ENCODE measurements at regions not wholly inside any gene's neighbourhood (a gene's known extent, or its start where the extent isn't known, plus 50 kb on each side); places are given as distances from the start of the nearest gene placed in this dataset.

DNA sequence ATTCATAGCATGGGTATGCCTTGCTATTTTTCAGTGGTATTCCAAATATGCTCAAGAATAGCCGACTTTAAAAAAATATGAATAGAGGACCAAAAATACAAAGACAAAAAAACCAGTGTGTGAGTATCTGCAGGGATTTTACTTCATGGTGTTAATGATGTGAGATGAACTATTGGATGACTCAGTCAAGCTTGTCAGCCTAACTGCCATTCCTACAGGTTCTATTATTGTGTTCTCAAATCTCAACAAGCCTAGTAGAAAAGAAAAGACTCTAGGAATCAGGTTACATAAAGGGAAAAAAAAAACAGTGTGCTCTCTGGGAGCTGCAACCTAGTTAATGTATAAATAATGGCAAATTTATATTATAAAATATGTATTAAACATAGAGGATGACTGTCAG, 588.4 kb upstream of the BTBD3 start:
- peaks cover 19% of the 10 kb centered on the region for H3K9me3 Mint-ChIP-seq
- TF ChIP-seq, protein P1, sequence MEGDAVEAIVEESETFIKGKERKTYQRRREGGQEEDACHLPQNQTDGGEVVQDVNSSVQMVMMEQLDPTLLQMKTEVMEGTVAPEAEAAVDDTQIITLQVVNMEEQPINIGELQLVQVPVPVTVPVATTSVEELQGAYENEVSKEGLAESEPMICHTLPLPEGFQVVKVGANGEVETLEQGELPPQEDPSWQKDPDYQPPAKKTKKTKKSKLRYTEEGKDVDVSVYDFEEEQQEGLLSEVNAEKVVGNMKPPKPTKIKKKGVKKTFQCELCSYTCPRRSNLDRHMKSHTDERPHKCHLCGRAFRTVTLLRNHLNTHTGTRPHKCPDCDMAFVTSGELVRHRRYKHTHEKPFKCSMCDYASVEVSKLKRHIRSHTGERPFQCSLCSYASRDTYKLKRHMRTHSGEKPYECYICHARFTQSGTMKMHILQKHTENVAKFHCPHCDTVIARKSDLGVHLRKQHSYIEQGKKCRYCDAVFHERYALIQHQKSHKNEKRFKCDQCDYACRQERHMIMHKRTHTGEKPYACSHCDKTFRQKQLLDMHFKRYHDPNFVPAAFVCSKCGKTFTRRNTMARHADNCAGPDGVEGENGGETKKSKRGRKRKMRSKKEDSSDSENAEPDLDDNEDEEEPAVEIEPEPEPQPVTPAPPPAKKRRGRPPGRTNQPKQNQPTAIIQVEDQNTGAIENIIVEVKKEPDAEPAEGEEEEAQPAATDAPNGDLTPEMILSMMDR (IDR thresholded peaks at IDR 0.05), result no peak
- no peaks in the 10 kb centered on the region for H3K27me3 Mint-ChIP-seq
- Histone ChIP-seq H3K9me3 (ENCODE audit: control insufficient read depth in 1 of 2, insufficient read depth in 1 of 2, low read length in 2 of 2) (no peaks in the 10 kb centered on the region), H3K27me3 (ENCODE audit: control insufficient read depth in 1 of 2, insufficient read depth in 2 of 2, low read length in 2 of 2) (no peaks in the 10 kb centered on the region), H3K4me1 (ENCODE audit: insufficient read depth, low read length) (no peaks in the 10 kb centered on the region), H3K4me3 (ENCODE audit: low read length) (no peak overlapping the region), H3K36me3 (ENCODE audit: insufficient read depth, low read length) (no peaks in the 10 kb centered on the region), H3K27ac (ENCODE audit: low read depth in 1 of 2, low read length in 2 of 2) (no peak overlapping the region)
- H3K4me3 Mint-ChIP-seq, result no peak overlapping the region
- ATAC-seq (ENCODE audit: poor library complexity) (no peak), DNase-seq (no peak)
- H3K27ac Mint-ChIP-seq, result no peak overlapping the region
- intact Hi-C loops (cut with DNase I, micrococcal nuclease), result no loop called here
- ChIA-PET CTCF (no interaction called here), POLR2A (no interaction called here)
- no peaks in the 10 kb centered on the region for H3K4me1 Mint-ChIP-seq (ENCODE audit: low read depth)
- H3K36me3 Mint-ChIP-seq (ENCODE audit: low read depth), result no peaks in the 10 kb centered on the region

DNA sequence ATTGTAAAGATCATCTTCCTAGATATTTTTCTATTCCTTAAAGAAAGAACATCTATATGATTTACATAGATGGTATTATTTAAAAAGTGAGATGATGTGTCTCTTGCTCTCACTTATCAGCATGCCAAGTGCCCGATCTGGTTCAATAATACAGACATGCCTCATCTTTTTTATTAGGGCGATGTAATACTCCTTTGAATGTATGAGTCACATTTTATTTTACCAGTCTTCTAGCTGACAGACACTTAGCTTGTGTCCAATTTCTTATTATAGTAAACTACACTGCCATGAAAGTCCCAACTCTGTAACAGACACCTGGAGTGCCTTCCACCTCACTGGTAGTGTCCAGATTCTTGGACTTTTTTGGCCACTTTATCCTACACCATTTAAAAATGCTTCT, 586.6 kb upstream of the BTBD3 start:
- no peaks in the 10 kb centered on the region for H3K27me3 ChIP-seq (ENCODE audit: control insufficient read depth in 1 of 2, insufficient read depth in 2 of 2, low read length in 2 of 2)
- no peaks in the 10 kb centered on the region for H3K36me3 ChIP-seq (ENCODE audit: insufficient read depth, low read length)
- Mint-ChIP-seq H3K36me3 (ENCODE audit: low read depth) (no peaks in the 10 kb centered on the region), H3K9me3 (peaks cover 15% of the 10 kb centered on the region), H3K27ac (no peak overlapping the region), H3K4me3 (no peak overlapping the region), H3K27me3 (no peaks in the 10 kb centered on the region), H3K4me1 (ENCODE audit: low read depth) (no peaks in the 10 kb centered on the region)
- DNase-seq, result no peak
- POLR2A ChIA-PET, result no interaction called here
- no peaks in the 10 kb centered on the region for H3K9me3 ChIP-seq (ENCODE audit: control insufficient read depth in 1 of 2, insufficient read depth in 1 of 2, low read length in 2 of 2)
- no peak for ATAC-seq (ENCODE audit: poor library complexity)
- intact Hi-C loops (cut with DNase I, micrococcal nuclease), result no loop called here
- CTCF ChIA-PET, result no interaction called here
- no peak overlapping the region for H3K4me3 ChIP-seq (ENCODE audit: low read length)
- H3K27ac ChIP-seq (ENCODE audit: low read depth in 1 of 2, low read length in 2 of 2), result no peak overlapping the region
- no peaks in the 10 kb centered on the region for H3K4me1 ChIP-seq (ENCODE audit: insufficient read depth, low read length)
- TF ChIP-seq, protein P1 (IDR thresholded peaks at IDR 0.05), result no peak

DNA sequence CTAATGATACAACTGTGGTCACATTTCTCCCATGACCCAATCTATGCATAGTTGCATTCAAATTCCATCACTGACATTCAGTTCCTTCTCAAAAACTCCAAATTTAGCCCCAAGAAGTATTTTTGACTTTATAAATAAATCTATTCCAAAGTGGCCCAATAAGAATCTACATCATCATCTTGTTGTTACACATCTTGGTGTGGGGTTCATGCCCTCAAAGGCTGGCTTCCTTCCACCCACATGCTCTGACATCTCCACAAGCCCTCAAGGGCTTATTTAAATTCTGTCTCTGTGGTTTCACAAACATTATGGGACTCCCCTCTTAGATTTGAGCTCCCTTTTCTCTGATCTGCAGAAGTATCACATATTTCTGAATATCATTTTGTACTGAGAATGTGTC, 585.3 kb upstream of the BTBD3 start:
- Mint-ChIP-seq H3K9me3 (peaks cover 15% of the 10 kb centered on the region), H3K36me3 (ENCODE audit: low read depth) (no peaks in the 10 kb centered on the region), H3K27me3 (no peaks in the 10 kb centered on the region), H3K27ac (no peak overlapping the region), H3K4me3 (no peak overlapping the region), H3K4me1 (ENCODE audit: low read depth) (no peaks in the 10 kb centered on the region)
- Histone ChIP-seq H3K27me3 (ENCODE audit: control insufficient read depth in 1 of 2, insufficient read depth in 2 of 2, low read length in 2 of 2) (no peaks in the 10 kb centered on the region), H3K4me1 (ENCODE audit: insufficient read depth, low read length) (no peaks in the 10 kb centered on the region), H3K36me3 (ENCODE audit: insufficient read depth, low read length) (no peaks in the 10 kb centered on the region), H3K4me3 (ENCODE audit: low read length) (no peak overlapping the region), H3K27ac (ENCODE audit: low read depth in 1 of 2, low read length in 2 of 2) (no peak overlapping the region), H3K9me3 (ENCODE audit: control insufficient read depth in 1 of 2, insufficient read depth in 1 of 2, low read length in 2 of 2) (no peaks in the 10 kb centered on the region)
- DNase-seq (no peak), ATAC-seq (ENCODE audit: poor library complexity) (no peak)
- TF ChIP-seq, protein P1 (IDR thresholded peaks at IDR 0.05), result no peak
- intact Hi-C loops (cut with DNase I, micrococcal nuclease), result no loop called here
- POLR2A ChIA-PET, result no interaction called here
- CTCF ChIA-PET, result no interaction called here

Data from CD4-positive, alpha-beta T cell (primary cell).